DMS79 treated with DMSO at 0.1 percent for 48 hours (cell line): ENCODE measurements at regions not wholly inside any gene's neighbourhood (a gene's known extent, or its start where the extent isn't known, plus 50 kb on each side); places are given as distances from the start of the nearest gene placed in this dataset.
"Not testable (repeated sequence)": the region's sequence is repeated elsewhere in the genome, so short reads cannot be mapped to it uniquely, and the experiment has no call there.

Experiments
- DNase-seq: peaks from one replicate; lab custom pipeline; 2025; lab: John Stamatoyannopoulos, UW

GRCh38 chr22:27099946-27100722 is 442.7 kb downstream of the MIAT start:
- DNase-seq = no peak

GRCh38 chr22:27100789-27101188 is 443.4 kb downstream of the MIAT start:
- no peak for DNase-seq

GRCh38 chr22:27101288-27101687 is 443.9 kb downstream of the MIAT start:
- no peak for DNase-seq

GRCh38 chr22:27104449-27104848 is 447.1 kb downstream of the MIAT start:
- DNase-seq = no peak

GRCh38 chr22:27105142-27106025 is 448.0 kb downstream of the MIAT start:
- no peak for DNase-seq

- no peak for DNase-seq
These were observed 449.6 kb downstream of the MIAT start for GRCh38 chr22:27106985-27107384.

GRCh38 chr22:27107386-27107785 is 450.0 kb downstream of the MIAT start:
- no peak for DNase-seq

GRCh38 chr22:27107824-27108223 is 450.4 kb downstream of the MIAT start:
- DNase-seq = no peak

- DNase-seq = no peak
These were observed 451.2 kb downstream of the MIAT start for GRCh38 chr22:27108425-27109114.

- DNase-seq = not testable (repeated sequence)
These were observed 452.0 kb downstream of the MIAT start for GRCh38 chr22:27109406-27109805.

GRCh38 chr22:27110665-27111451 is 453.5 kb downstream of the MIAT start:
- no peak for DNase-seq

- DNase-seq = no peak
These were observed 454.6 kb downstream of the MIAT start for GRCh38 chr22:27111796-27112672.

GRCh38 chr22:27113211-27113635 is 455.8 kb downstream of the MIAT start:
- DNase-seq = no peak

- no peak for DNase-seq
These were observed 456.3 kb downstream of the MIAT start for GRCh38 chr22:27113641-27114040.

- DNase-seq = no peak
These were observed 456.8 kb downstream of the MIAT start for GRCh38 chr22:27114186-27114585.

- DNase-seq = no peak
These were observed 458.0 kb downstream of the MIAT start for GRCh38 chr22:27115410-27115809.

- DNase-seq = no peak
These were observed 458.4 kb downstream of the MIAT start for GRCh38 chr22:27115816-27116256.

- no peak for DNase-seq
These were observed 459.1 kb downstream of the MIAT start for GRCh38 chr22:27116312-27117086.

GRCh38 chr22:27120036-27120435 is 462.6 kb downstream of the MIAT start:
- no peak for DNase-seq

- no peak for DNase-seq
These were observed 465.2 kb downstream of the MIAT start for GRCh38 chr22:27122574-27122973.
